KBM-7 (cell line): ENCODE measurements at regions not wholly inside any gene's neighbourhood (a gene's known extent, or its start where the extent isn't known, plus 50 kb on each side); places are given as distances from the start of the nearest gene placed in this dataset.
"Not testable (repeated sequence)": the region's sequence is repeated elsewhere in the genome, so short reads cannot be mapped to it uniquely, and the experiment has no call there.

Experiments used
- DNase-seq: peaks from one replicate; pipeline ENCODE4 v3.0.0-alpha.2; 2015
- in situ Hi-C: fragments of 300-500 bp; cut with MboI; formaldehyde crosslinking; loops from 2 replicates; pipeline ENCODE4 v1.14.3; 2020; ENCODE audit warnings: low sequenced_read_pairs, low pct_unique_long_range_greater_than_20kb, mixed read lengths

- DNase-seq: no peak
- in situ Hi-C loops: no loop called here
These were observed 280.3 kb downstream of the NR2F2 start for GRCh38 chr15:96610757-96611156.

DNA sequence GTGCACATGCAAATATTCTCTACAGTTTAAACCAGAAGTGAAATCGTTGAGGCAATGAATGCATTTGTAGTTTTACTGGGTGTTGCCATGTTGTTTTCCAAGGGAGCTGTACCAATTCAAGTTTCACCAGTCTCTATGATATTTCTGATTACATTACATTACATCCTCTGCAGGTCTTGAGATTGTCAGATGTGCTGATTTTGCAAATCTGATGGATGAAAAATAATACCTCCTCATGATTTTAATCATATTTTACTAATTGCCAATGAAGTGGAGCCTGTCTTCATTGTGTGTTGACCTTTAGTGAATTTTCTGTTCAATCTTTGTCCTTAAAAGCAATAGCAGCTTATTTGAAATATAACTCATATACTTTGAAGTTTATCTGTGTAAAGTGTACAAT lies 282.4 kb downstream of the NR2F2 start:
- DNase-seq: no peak
- in situ Hi-C loops: no loop called here

DNA sequence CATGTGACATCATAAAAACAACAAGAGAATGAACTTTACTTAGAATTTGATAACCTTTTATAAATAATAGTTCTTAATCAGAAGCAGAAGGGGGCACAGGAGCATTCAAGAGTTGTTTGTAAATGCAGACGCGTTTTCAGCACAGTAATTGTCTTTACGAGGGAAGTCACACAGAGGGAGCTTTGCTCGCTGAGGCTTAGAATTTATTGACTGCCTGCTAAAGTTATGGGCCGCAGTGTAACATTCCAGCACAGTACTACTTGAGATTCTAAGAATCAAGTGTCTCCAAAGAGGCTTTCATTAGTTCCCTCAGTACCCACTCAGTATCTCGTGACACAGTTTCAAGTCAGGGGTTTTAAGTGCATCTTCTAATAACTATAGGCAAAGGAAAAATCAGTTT lies 288.7 kb downstream of the NR2F2 start:
- in situ Hi-C loops: no loop called here
- DNase-seq: no peak

DNA sequence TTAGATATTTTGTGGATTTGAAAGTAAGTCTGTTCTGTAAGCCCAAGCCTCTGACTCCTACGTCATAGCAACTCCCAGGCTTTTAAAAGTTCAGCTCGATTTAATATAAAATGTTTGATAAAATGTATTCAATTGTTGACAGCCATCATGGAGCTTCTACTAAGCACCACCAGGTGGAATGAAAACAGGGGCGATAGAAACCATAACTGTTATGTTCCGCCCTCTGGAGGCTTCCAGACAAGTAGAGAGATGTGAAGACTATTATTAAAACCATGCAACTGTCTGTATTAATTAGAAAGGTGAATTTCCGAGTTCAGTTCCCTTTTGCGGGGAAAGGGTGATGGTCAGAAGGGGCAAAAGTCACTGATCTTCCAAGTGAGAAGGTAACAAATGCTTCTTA lies 292.2 kb downstream of the NR2F2 start:
- no peak for DNase-seq
- in situ Hi-C loops: no loop called here

DNA sequence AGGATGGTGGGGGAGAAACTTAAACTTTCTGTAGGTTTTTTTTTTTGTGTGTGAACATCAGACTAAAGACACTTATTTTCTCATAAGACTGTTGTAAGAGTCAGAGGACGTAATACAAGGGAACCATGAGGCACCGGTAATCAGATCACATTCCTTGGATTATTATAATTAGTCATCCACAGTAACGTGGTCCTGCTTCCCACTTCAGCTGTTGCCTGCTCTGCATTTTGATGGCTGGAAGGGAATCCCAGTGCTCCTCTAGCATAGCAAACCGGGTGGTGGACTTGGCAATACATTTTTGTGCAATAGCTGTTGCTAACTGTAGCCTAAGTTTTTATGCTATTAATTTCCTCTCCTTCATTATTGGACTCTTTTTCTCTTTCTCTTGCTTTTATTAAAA lies 294.8 kb downstream of the NR2F2 start:
- in situ Hi-C loops: no loop called here
- no peak for DNase-seq

DNA sequence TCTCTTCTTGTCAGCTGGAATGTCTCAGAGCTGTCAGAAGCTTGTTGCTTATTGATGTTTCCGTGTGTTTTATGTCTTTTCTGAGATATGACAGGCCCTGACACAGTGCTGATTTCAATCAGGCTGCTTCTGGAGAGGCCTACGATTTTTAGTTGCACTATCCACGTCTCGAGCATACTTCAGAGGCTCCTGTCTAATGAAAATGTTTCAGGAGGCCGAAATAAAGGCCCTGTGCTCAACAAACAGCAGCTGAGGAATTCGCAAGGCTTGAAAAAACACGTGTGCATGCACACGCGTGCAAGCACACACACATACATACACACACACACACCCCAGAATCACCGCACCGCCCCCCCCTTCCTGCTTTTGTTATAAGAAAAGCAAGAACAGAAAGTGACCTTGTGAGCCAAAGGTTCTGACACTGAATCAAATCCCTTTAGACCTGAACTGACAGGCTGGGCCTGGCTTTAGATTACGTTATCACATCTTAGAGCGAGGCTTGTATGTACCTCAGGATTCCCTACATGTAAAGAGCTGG lies 296.6 kb downstream of the NR2F2 start:
- in situ Hi-C loops: no loop called here

DNA sequence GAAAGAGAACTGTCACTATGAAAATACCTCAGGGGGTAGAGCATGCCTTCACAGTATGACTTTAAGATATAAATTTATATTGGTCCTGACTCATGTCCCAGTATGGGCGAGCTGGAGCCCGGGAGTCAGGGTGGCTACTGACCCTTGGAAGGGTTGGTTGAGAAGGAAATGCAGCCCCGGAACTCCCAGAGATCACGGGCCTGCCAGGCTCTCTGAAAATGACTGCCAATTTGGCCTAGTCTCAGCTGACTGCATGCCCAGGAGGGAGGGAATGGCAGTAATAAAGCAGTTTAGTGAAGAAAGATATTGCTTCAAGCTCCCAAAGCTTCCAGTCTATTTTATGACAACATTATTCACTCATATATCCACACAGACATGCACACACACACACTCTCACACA lies 299.0 kb downstream of the NR2F2 start:
- in situ Hi-C loops: no loop called here
- DNase-seq: no peak

More for the DNA sequence above, 296.6 kb downstream of the NR2F2 start:
- DNase-seq: no peak

GRCh38 chr15:96638793-96639192 lies 308.3 kb downstream of the NR2F2 start:
- no peak for DNase-seq
- in situ Hi-C loops: no loop called here

DNA sequence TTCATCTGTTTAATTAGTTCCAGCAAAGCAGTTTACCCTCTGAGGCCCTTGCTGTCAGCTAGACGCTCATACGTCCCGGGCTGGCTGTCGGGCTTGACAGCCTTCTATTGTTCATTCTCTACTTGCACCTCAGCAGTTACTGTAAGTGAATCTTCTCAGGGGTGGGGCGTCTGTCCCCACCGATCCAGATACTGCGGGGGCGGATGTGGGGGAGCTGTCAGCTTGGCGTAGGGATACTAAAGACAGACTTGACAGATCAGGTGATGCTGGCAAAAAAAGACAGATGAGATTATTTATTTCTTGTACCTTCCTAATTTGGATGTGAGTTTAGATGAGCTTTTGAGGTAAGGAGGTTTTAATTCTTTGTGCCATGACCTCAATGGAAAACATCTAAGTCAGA lies 315.3 kb downstream of the NR2F2 start:
- DNase-seq: no peak
- in situ Hi-C loops: no loop called here

DNA sequence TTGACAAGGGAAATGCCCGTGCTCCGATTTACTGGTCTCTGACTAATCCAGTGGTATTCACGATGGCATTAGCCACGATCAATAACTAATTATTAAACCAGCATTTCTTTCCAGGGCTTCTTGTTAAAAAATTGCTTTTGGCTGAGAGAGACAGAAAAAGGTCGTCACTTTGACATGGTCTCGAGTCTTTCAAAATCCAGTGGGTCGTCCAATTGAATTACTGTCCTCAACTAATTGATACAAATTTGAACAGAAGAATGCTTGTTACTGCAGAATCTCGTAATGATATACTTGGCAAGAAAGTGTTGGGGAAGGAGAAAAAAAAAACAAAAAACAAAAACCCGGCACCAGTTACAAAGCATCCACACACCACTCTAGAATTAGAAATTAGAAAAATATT lies 318.4 kb downstream of the NR2F2 start:
- DNase-seq: no peak

DNA sequence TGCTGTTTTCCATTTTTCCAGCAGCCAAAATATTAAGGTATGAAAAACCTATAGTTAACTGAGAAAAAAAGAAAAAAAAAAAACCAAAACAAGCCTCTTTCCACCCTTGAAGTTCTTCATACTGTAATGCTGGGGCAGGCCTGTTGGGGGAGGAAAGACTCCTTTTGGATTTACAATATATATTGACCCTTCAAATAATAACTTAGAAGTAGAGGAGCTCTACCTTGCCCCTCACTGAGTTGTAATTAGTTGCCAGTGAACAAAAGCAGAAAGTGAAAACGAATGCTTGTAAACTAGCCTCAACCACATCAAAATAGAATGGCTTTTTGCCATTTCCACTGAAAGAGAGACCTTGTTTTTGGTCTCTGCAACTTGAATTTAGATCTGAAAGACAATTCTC lies 326.6 kb downstream of the NR2F2 start:
- in situ Hi-C loops: no loop called here
- DNase-seq: no peak

More for the DNA sequence above, 318.4 kb downstream of the NR2F2 start:
- in situ Hi-C loops: no loop called here

DNA sequence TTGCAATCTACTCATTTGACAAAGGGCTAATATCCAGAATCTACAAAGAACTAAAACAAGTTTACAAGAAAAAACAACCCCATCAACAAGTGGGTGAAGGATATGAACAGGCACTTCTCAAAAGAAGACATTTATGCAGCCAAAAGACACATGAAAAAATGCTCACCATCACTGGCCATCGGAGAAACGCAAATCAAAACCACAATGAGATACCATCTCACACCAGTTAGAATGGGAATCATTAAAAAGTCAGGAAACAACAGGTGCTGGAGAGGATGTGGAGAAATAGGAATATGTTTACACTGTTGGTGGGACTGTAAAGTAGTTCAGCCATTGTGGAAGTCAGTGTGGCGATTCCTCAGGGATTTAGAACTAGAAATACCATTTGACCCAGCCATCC lies 336.5 kb downstream of the NR2F2 start:
- DNase-seq, in situ Hi-C loops: not testable (repeated sequence)

GRCh38 chr15:96670389-96670788 lies 339.9 kb downstream of the NR2F2 start:
- no peak for DNase-seq
- in situ Hi-C loops: no loop called here

DNA sequence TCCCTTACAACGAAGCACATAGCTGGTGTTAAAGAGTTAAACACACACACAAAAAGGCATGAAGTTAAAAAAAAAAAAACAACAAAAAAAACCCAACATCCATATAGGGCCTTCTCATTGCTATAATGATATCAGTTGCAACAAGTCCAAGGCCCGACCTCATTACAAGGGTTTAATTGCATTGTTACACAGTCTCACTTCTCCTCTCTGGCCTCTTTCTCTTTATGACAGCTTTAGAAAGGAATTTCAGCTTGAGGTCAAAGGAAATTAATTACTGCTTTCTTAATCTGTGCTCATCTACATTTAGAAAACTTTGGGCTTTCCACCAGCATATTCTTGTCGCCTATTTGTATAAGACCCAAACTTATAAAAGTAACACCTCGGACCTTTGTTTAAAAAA lies 342.1 kb downstream of the NR2F2 start:
- in situ Hi-C loops: no loop called here

DNA sequence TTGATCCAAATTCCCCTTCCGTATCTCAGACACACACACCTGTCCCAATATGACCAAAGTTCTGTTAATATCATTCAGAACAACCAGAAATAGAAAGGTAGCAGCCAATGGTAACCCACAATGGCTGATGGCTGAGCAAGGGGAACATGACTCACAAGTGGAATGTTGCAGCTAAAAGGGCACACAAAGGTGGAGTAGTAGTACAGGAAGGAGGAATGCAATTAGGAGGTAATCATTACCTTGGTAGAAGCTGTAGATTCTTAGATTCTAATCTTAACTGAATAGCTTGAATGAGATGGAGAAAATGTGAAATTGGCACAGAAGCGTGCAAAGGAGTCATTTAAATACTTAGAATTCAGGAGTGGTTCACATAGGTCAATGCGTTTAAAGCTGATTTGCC lies 347.9 kb downstream of the NR2F2 start:
- DNase-seq: no peak
- in situ Hi-C loops: no loop called here

More for the DNA sequence above, 342.1 kb downstream of the NR2F2 start:
- DNase-seq: no peak

GRCh38 chr15:96687388-96688107 lies 357.0 kb downstream of the NR2F2 start:
- no peak for DNase-seq
- in situ Hi-C loops: no loop called here

GRCh38 chr15:96690733-96691132 lies 360.2 kb downstream of the NR2F2 start:
- no peak for DNase-seq
- in situ Hi-C loops: no loop called here

GRCh38 chr15:96692826-96693225 lies 362.3 kb downstream of the NR2F2 start:
- in situ Hi-C loops: no loop called here
- DNase-seq: no peak

DNA sequence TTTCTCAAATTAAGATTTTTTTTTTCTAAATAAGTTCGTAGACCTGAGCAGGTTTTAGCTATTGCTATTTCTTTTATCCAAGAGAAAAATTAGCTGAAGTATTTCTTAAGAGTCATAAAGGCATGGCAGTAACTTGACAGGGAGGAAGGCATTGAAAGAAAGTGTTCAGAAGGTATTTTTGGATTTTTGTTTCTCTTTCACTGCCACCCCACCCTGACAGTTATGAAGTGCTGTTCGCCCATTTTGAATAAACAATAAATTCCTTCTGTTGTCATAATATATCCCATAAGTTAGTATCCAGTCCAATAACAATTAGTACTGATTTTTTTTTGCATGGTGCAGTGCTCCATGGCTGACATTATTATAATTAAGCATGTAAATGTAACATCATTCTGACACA lies 363.0 kb downstream of the NR2F2 start:
- in situ Hi-C loops: no loop called here
- no peak for DNase-seq

- in situ Hi-C loops: no loop called here
- no peak for DNase-seq
These were observed 363.6 kb downstream of the NR2F2 start for GRCh38 chr15:96693990-96694517.

GRCh38 chr15:96695426-96695825 lies 364.9 kb downstream of the NR2F2 start:
- in situ Hi-C loops: no loop called here
- DNase-seq: no peak
